Nephron progenitor cell (in vitro differentiated cells): ENCODE measurements at regions not wholly inside any gene's neighbourhood (a gene's known extent, or its start where the extent isn't known, plus 50 kb on each side); places are given as distances from the start of the nearest gene placed in this dataset.

Experiments
- DNase-seq: peaks from one replicate; pipeline ENCODE4 v3.0.0; 2021
- H3K27ac Mint-ChIP-seq: 2 replicates; pipeline ENCODE4 v1.8.0; 2021; ENCODE audit warnings: mild to moderate bottlenecking, moderate library complexity, mixed read lengths
- H3K27me3 Mint-ChIP-seq: 2 replicates; pipeline ENCODE4 v1.8.0; 2021; ENCODE audit warnings: mild to moderate bottlenecking, low read depth, mixed read lengths; ENCODE audit not compliant: poor library complexity
- H3K36me3 Mint-ChIP-seq: 2 replicates; pipeline ENCODE4 v1.8.0; 2021; ENCODE audit warnings: low read depth, mixed read lengths
- H3K4me1 Mint-ChIP-seq: 2 replicates; pipeline ENCODE4 v1.8.0; 2021; ENCODE audit warnings: mixed read lengths
- H3K4me3 Mint-ChIP-seq: 2 replicates; pipeline ENCODE4 v1.8.0; 2021; ENCODE audit warnings: mild to moderate bottlenecking, moderate library complexity, mixed read lengths
- H3K9me3 Mint-ChIP-seq: 2 replicates; pipeline ENCODE4 v1.8.0; 2021; ENCODE audit warnings: mild to moderate bottlenecking, moderate library complexity, mixed read lengths
- TF ChIP-seq, protein P1 (sequence below): fragments of 200-600 bp; sonication (generic); IDR thresholded peaks from 2 replicates; pipeline ENCODE4 v1.5.0; 2021; ENCODE audit warnings: antibody characterized with exemption

DNA sequence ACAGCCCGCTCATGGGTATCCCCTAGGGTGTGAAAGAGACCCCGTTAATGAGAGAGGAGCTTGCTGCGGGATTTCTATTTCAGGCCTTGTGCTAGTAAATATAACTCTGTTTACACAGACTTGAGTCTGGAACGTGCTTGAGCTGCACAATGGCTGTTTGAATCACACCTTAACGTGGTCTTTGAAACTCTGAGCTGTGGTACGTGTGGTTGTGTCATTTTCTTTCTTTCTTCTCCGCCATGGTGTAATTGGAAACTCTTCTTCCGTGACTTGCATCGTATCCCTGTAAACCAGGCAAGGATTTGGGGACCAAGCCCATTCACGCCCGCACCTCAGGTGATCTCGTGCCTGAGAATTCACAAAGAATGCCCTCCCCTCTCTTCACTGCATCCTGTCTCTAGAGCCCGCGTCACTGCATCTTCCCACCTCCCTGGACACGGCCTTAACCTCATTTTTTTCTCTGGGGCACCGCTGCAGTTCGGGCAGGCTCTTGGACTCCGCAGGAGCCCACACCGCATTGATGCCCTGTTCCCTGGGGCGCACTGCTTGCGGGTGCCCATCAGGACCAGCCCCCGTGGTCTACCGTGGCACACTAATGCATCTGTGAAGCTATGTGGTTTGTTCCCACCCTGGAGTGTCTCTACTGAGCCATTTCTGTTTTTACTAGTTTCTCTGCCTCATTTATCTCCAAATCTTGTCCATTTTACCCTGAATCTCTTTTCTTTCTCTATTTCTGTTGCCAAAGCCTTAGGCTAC lies 78.4 kb upstream of the PARP11 start:
- Mint-ChIP-seq H3K27ac (peak overlapping the region; percentile 78), H3K36me3 (peaks cover 23% of the 10 kb centered on the region), H3K4me3 (no peak overlapping the region), H3K4me1 (peaks cover 25% of the 10 kb centered on the region), H3K9me3 (peaks cover 49% of the 10 kb centered on the region), H3K27me3 (no peaks in the 10 kb centered on the region)
- TF ChIP-seq, protein P1, sequence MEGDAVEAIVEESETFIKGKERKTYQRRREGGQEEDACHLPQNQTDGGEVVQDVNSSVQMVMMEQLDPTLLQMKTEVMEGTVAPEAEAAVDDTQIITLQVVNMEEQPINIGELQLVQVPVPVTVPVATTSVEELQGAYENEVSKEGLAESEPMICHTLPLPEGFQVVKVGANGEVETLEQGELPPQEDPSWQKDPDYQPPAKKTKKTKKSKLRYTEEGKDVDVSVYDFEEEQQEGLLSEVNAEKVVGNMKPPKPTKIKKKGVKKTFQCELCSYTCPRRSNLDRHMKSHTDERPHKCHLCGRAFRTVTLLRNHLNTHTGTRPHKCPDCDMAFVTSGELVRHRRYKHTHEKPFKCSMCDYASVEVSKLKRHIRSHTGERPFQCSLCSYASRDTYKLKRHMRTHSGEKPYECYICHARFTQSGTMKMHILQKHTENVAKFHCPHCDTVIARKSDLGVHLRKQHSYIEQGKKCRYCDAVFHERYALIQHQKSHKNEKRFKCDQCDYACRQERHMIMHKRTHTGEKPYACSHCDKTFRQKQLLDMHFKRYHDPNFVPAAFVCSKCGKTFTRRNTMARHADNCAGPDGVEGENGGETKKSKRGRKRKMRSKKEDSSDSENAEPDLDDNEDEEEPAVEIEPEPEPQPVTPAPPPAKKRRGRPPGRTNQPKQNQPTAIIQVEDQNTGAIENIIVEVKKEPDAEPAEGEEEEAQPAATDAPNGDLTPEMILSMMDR = no peak
- no peak for DNase-seq

DNA sequence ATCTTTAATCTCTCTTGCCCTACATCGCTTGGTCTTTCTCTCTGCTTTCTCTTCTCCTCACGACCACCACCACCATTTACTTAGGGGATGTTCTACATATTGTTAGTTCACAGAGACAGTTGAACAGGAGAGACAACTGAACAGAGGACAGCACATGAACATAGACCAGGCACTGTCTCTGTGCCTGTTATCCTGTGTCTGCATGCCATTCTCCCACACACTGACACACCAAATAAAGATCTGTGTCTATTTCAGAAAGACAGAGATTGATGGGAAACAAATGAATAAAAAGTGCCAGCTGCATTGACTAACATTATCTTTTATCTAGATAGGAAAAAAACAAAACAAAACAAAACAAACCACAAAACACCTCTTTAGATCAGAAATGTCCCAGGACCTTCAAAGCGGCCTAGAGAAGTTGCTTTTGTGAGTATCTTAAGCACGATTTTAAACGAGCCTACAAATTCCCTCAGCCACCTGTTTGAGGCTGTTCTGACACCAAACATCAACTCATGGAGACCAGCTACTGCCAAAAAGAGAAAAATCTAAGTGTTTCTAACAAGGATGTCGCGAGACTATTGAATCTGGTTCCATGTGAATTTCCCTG lies 77.6 kb upstream of the PARP11 start:
- H3K36me3 Mint-ChIP-seq = peaks cover 23% of the 10 kb centered on the region
- DNase-seq = no peak
- peaks cover 48% of the 10 kb centered on the region for H3K9me3 Mint-ChIP-seq
- TF ChIP-seq, protein P1 = no peak
- H3K4me3 Mint-ChIP-seq = no peak overlapping the region
- no peaks in the 10 kb centered on the region for H3K27me3 Mint-ChIP-seq
- H3K4me1 Mint-ChIP-seq = peaks cover 31% of the 10 kb centered on the region
- peak overlapping the region; percentile 23 for H3K27ac Mint-ChIP-seq

DNA sequence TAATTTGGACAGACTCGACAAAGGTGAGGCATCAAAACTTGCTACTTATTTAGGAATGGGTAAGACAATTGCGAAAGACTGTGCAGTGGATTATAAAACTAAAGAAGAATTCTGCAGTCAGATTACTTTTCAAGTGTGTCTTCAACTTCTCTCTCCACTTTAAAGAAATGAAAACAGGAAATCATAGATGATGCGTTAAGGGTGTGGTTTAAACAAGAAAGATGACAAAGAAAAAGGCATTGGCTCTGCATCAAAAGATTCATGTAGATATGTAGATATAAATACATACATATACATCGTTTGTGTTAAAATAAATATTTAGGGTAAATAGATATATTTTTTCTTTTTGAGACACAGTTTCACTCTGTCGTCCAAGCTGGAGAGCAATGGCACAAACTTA lies 74.6 kb upstream of the PARP11 start:
- Mint-ChIP-seq H3K27me3 (no peaks in the 10 kb centered on the region), H3K4me1 (peaks cover 54% of the 10 kb centered on the region), H3K27ac (no peak overlapping the region), H3K9me3 (peaks cover 32% of the 10 kb centered on the region), H3K4me3 (no peak overlapping the region), H3K36me3 (peaks cover 23% of the 10 kb centered on the region)
- TF ChIP-seq, protein P1 = no peak
- DNase-seq = no peak

DNA sequence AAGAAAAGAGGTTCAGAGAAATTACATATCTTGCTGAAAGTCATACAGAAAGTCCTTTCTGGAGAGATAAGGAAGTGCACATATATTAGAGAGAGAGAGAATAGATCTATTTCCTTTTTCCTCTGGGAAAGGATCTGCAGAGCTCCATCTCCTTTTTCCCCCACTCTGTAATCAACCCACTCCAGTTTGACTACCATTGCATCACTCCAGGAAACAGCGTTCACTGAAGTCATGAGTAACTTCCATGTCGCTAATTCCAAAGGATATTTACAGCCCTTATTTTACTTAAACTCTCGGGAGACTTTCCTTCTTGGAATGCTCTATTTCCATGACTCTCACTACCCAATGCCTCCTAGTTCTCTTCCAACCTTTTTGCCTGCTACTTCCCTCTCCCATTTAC lies 72.5 kb upstream of the PARP11 start:
- peaks cover 16% of the 10 kb centered on the region for H3K36me3 Mint-ChIP-seq
- peaks cover 26% of the 10 kb centered on the region for H3K9me3 Mint-ChIP-seq
- no peak overlapping the region for H3K27ac Mint-ChIP-seq
- no peak for DNase-seq
- no peak overlapping the region for H3K4me3 Mint-ChIP-seq
- H3K27me3 Mint-ChIP-seq = no peaks in the 10 kb centered on the region
- TF ChIP-seq, protein P1 = no peak
- H3K4me1 Mint-ChIP-seq = peaks cover 39% of the 10 kb centered on the region

DNA sequence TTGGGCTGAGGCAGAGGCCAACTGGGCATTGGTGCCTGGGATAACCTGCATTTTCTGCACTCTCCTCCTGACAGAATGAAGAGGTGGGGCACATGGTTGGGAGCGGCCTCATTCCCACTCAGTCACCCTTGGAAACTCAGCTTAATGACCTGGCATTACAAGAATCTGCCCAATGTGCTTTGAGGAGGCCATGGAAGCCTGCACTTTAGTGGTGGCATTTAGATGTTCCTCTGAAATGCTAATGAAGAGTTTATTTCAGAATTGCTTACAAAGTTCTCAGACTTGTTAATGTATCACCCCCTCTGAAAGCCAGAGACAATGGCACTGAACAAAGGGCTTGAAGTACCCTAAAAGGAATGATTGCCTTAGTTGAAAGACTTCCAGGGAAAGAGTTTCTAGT lies 71.4 kb upstream of the PARP11 start:
- H3K4me3 Mint-ChIP-seq = no peak overlapping the region
- peaks cover 18% of the 10 kb centered on the region for H3K9me3 Mint-ChIP-seq
- H3K36me3 Mint-ChIP-seq = peaks cover 10% of the 10 kb centered on the region
- peaks cover 36% of the 10 kb centered on the region for H3K4me1 Mint-ChIP-seq
- DNase-seq = no peak
- no peak overlapping the region for H3K27ac Mint-ChIP-seq
- H3K27me3 Mint-ChIP-seq = peaks cover 3% of the 10 kb centered on the region
- TF ChIP-seq, protein P1 = no peak

DNA sequence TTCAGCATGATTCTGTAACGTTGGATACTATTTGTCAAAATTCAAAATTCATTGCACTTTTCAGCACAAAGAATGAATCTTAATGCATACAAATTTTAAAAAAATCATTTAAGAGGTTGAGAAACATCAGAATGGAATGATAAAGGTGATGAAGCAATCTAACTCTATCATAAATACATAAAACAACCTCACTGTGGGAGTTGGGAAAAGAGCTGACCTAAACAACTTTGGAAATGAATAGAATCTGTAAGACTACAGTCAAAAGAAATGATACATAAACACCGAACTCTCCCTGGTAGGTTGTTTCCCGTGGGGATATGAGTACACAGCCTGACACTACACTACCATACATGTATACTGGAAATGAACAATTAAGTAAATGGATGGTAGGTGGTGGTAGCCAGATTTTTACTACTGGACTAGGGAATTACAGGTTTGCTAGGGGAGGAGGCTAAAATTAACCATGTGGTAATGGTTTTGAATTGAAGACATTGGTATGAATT lies 64.9 kb upstream of the PARP11 start:
- H3K4me3 Mint-ChIP-seq = no peak overlapping the region
- peaks cover 9% of the 10 kb centered on the region for H3K9me3 Mint-ChIP-seq
- H3K27ac Mint-ChIP-seq = no peak overlapping the region
- H3K27me3 Mint-ChIP-seq = peaks cover 9% of the 10 kb centered on the region
- peaks cover 6% of the 10 kb centered on the region for H3K36me3 Mint-ChIP-seq
- no peak for DNase-seq
- H3K4me1 Mint-ChIP-seq = peaks cover 17% of the 10 kb centered on the region
- TF ChIP-seq, protein P1 = no peak
